Endothelial cell of umbilical vein (primary cell): ENCODE measurements at regions not wholly inside any gene's neighbourhood (a gene's known extent, or its start where the extent isn't known, plus 50 kb on each side); places are given as distances from the start of the nearest gene placed in this dataset.
"Not testable (repeated sequence)": the region's sequence is repeated elsewhere in the genome, so short reads cannot be mapped to it uniquely, and the experiment has no call there.

Source experiments
- CTCF ChIP-seq, 2 donors: IDR thresholded peaks; 1 replicate in 1 of 2; 2 replicates in 1 of 2; pipeline ENCODE4 v1.5.1; 2011; ENCODE audit warnings: low read length in 2 of 2, mild to moderate bottlenecking in 2 of 2, moderate library complexity in 2 of 2, control low read depth in 1 of 2, inconsistent platforms in 1 of 2, low read depth in 1 of 2; ENCODE audit not compliant: insufficient read depth in 1 of 2; ENCODE audit errors: extremely low read depth in 1 of 2
- POLR2A ChIP-seq: IDR thresholded peaks from 2 replicates; pipeline ENCODE4 v1.6.1; 2012; ENCODE audit warnings: low read depth, mild to moderate bottlenecking, control low read depth, low read length

- TF ChIP-seq POLR2A; CTCF (IDR thresholded peaks at IDR 0.05; ENCODE audit: extremely low read depth in 1 of 2, insufficient read depth in 1 of 2, low read depth in 1 of 2, low read length in 2 of 2): not testable (repeated sequence)
Measured at GRCh38 chrX:139341855-139342593, 188.5 kb upstream of the F9 start.
